ENCODE measurements at regions not wholly inside any gene's neighbourhood (a gene's known extent, or its start where the extent isn't known, plus 50 kb on each side); places are given as distances from the start of the nearest gene placed in this dataset.

GRCh38 chr2:33873076-33873605, 274.0 kb upstream of the FAM98A start:
- no peak overlapping the region for H3K4me3 ChIP-seq (ENCODE audit: control insufficient read depth, low read depth, low read length)
- TF ChIP-seq CTCF (conservative IDR thresholded peaks at IDR 0.05; ENCODE audit: control insufficient read depth, insufficient read depth, low read depth, low read length): no peak
- no peak for DNase-seq (ENCODE audit: low read depth)

GRCh38 chr2:33859811-33860461, 260.8 kb upstream of the FAM98A start:
- no peak overlapping the region for H3K4me3 ChIP-seq (ENCODE audit: control insufficient read depth, low read depth, low read length)
- DNase-seq (ENCODE audit: low read depth): no peak
- TF ChIP-seq CTCF (conservative IDR thresholded peaks at IDR 0.05; ENCODE audit: control insufficient read depth, insufficient read depth, low read depth, low read length): no peak

GRCh38 chr2:33859176-33859575, 260.1 kb upstream of the FAM98A start:
- no peak for TF ChIP-seq CTCF (conservative IDR thresholded peaks at IDR 0.05; ENCODE audit: control insufficient read depth, insufficient read depth, low read depth, low read length)
- no peak overlapping the region for H3K4me3 ChIP-seq (ENCODE audit: control insufficient read depth, low read depth, low read length)
- DNase-seq (ENCODE audit: low read depth): no peak

- peak; percentile 75 for DNase-seq (ENCODE audit: low read depth)
- H3K4me3 ChIP-seq (ENCODE audit: control insufficient read depth, low read depth, low read length): no peak overlapping the region
- TF ChIP-seq CTCF (conservative IDR thresholded peaks at IDR 0.05; ENCODE audit: control insufficient read depth, insufficient read depth, low read depth, low read length): no peak
Observed at GRCh38 chr2:33848486-33848885, 249.4 kb upstream of the FAM98A start.

- no peak overlapping the region for H3K4me3 ChIP-seq (ENCODE audit: control insufficient read depth, low read depth, low read length)
- no peak for TF ChIP-seq CTCF (conservative IDR thresholded peaks at IDR 0.05; ENCODE audit: control insufficient read depth, insufficient read depth, low read depth, low read length)
Observed at GRCh38 chr2:33839791-33840190, 240.7 kb upstream of the FAM98A start.

GRCh38 chr2:33836628-33837027, 237.5 kb upstream of the FAM98A start:
- TF ChIP-seq CTCF (conservative IDR thresholded peaks at IDR 0.05; ENCODE audit: control insufficient read depth, insufficient read depth, low read depth, low read length): no peak
- no peak for DNase-seq (ENCODE audit: low read depth)
- H3K4me3 ChIP-seq (ENCODE audit: control insufficient read depth, low read depth, low read length): no peak overlapping the region

More at GRCh38 chr2:33839791-33840190, 240.7 kb upstream of the FAM98A start:
- DNase-seq (ENCODE audit: low read depth): no peak
